NB4 (cell line): ENCODE measurements at regions not wholly inside any gene's neighbourhood (a gene's known extent, or its start where the extent isn't known, plus 50 kb on each side); places are given as distances from the start of the nearest gene placed in this dataset.

ENCODE experiments used
- POLR2A ChIP-seq: IDR thresholded peaks from 2 replicates; pipeline ENCODE4 v1.6.1; 2011; ENCODE audit warnings: mild to moderate bottlenecking; ENCODE audit not compliant: insufficient read length; ENCODE audit errors: extremely low read depth
- TF ChIP-seq, protein P1 (sequence below): IDR thresholded peaks from one replicate; pipeline ENCODE4 v1.5.1; 2012; ENCODE audit warnings: low read depth, low read length

DNA sequence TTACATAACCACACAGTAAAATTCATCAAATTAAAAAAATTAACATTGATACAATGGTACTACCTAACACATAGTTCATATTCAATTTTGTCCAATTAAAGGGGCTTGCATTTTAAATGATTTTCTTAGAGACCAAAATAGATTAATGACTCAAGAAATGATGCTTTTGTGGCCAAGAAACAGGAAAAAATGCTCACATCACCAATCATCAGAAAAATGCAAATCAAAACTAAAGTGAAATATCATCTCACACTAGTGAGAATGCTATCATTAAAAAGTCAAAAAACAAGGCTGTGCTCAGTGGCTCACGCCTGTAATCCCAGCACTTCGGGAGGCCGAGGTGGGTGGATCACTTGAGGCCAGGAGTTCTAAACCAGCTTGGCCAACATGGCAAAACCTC lies 235.6 kb downstream of the PIK3C3 start:
- TF ChIP-seq POLR2A: no peak
- TF ChIP-seq, protein P1, sequence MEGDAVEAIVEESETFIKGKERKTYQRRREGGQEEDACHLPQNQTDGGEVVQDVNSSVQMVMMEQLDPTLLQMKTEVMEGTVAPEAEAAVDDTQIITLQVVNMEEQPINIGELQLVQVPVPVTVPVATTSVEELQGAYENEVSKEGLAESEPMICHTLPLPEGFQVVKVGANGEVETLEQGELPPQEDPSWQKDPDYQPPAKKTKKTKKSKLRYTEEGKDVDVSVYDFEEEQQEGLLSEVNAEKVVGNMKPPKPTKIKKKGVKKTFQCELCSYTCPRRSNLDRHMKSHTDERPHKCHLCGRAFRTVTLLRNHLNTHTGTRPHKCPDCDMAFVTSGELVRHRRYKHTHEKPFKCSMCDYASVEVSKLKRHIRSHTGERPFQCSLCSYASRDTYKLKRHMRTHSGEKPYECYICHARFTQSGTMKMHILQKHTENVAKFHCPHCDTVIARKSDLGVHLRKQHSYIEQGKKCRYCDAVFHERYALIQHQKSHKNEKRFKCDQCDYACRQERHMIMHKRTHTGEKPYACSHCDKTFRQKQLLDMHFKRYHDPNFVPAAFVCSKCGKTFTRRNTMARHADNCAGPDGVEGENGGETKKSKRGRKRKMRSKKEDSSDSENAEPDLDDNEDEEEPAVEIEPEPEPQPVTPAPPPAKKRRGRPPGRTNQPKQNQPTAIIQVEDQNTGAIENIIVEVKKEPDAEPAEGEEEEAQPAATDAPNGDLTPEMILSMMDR: no peak
